Endothelial cell (in vitro differentiated cells): ENCODE measurements at regions not wholly inside any gene's neighbourhood (a gene's known extent, or its start where the extent isn't known, plus 50 kb on each side); places are given as distances from the start of the nearest gene placed in this dataset.

Experiments
- DNase-seq: peaks from one replicate; pipeline ENCODE4 v3.0.0; 2021; ENCODE audit warnings: low spot score
- H3K27ac Mint-ChIP-seq: one replicate; pipeline ENCODE4 v1.8.0; 2021; ENCODE audit warnings: mixed read lengths, inconsistent platforms; ENCODE audit not compliant: unreplicated experiment
- H3K27me3 Mint-ChIP-seq: one replicate; pipeline ENCODE4 v1.8.0; 2021; ENCODE audit warnings: mild to moderate bottlenecking, moderate library complexity, mixed read lengths, inconsistent platforms; ENCODE audit not compliant: unreplicated experiment
- H3K36me3 Mint-ChIP-seq: one replicate; pipeline ENCODE4 v1.8.0; 2021; ENCODE audit warnings: mild to moderate bottlenecking, low read depth, mixed read lengths, inconsistent platforms; ENCODE audit not compliant: unreplicated experiment
- H3K4me1 Mint-ChIP-seq: one replicate; pipeline ENCODE4 v1.8.0; 2021; ENCODE audit warnings: mild to moderate bottlenecking, mixed read lengths, inconsistent platforms; ENCODE audit not compliant: unreplicated experiment
- H3K4me3 Mint-ChIP-seq: one replicate; pipeline ENCODE4 v1.8.0; 2021; ENCODE audit warnings: mild to moderate bottlenecking, mixed read lengths, inconsistent platforms; ENCODE audit not compliant: unreplicated experiment
- H3K9me3 Mint-ChIP-seq: one replicate; pipeline ENCODE4 v1.8.0; 2021; ENCODE audit warnings: mixed read lengths, inconsistent platforms; ENCODE audit not compliant: unreplicated experiment
- CTCF ChIP-seq: fragments of 200-600 bp; sonication (generic); IDR thresholded peaks from one replicate; pipeline ENCODE4 v1.5.0; 2021; ENCODE audit warnings: antibody characterized with exemption; ENCODE audit not compliant: unreplicated experiment

GRCh38 chr22:22357024-22357883 lies 112.7 kb downstream of the VPREB1 start:
- peak; percentile 94 for DNase-seq
- Mint-ChIP-seq H3K36me3 (no peaks in the 10 kb centered on the region), H3K4me3 (no peak overlapping the region), H3K27ac (no peak overlapping the region), H3K9me3 (no peaks in the 10 kb centered on the region), H3K4me1 (peaks cover 3% of the 10 kb centered on the region), H3K27me3 (peaks cover 13% of the 10 kb centered on the region)
- TF ChIP-seq CTCF, result peak; percentile 77

- TF ChIP-seq CTCF, result no peak
- no peak for DNase-seq
- Mint-ChIP-seq H3K27me3 (peaks cover 8% of the 10 kb centered on the region), H3K4me1 (peaks cover 3% of the 10 kb centered on the region), H3K27ac (no peak overlapping the region), H3K36me3 (no peaks in the 10 kb centered on the region), H3K4me3 (no peak overlapping the region), H3K9me3 (no peaks in the 10 kb centered on the region)
These were observed 113.6 kb downstream of the VPREB1 start for GRCh38 chr22:22358152-22358551.

GRCh38 chr22:22358686-22359085 lies 114.1 kb downstream of the VPREB1 start:
- H3K36me3 Mint-ChIP-seq, result no peaks in the 10 kb centered on the region
- no peak overlapping the region for H3K4me3 Mint-ChIP-seq
- no peak for TF ChIP-seq CTCF
- H3K27ac Mint-ChIP-seq, result no peak overlapping the region
- H3K9me3 Mint-ChIP-seq, result no peaks in the 10 kb centered on the region
- peaks cover 7% of the 10 kb centered on the region for H3K27me3 Mint-ChIP-seq
- peaks cover 3% of the 10 kb centered on the region for H3K4me1 Mint-ChIP-seq
- no peak for DNase-seq

- Mint-ChIP-seq H3K4me3 (no peak overlapping the region), H3K36me3 (no peaks in the 10 kb centered on the region), H3K9me3 (no peaks in the 10 kb centered on the region), H3K27ac (no peak overlapping the region), H3K27me3 (peaks cover 7% of the 10 kb centered on the region), H3K4me1 (peaks cover 3% of the 10 kb centered on the region)
- no peak for DNase-seq
- TF ChIP-seq CTCF, result no peak
These were observed 114.9 kb downstream of the VPREB1 start for GRCh38 chr22:22359465-22359864.

GRCh38 chr22:22360014-22360413 lies 115.4 kb downstream of the VPREB1 start:
- no peaks in the 10 kb centered on the region for H3K9me3 Mint-ChIP-seq
- peaks cover 3% of the 10 kb centered on the region for H3K4me1 Mint-ChIP-seq
- no peak overlapping the region for H3K4me3 Mint-ChIP-seq
- H3K27me3 Mint-ChIP-seq, result peaks cover 5% of the 10 kb centered on the region
- DNase-seq, result no peak
- no peak overlapping the region for H3K27ac Mint-ChIP-seq
- no peaks in the 10 kb centered on the region for H3K36me3 Mint-ChIP-seq
- no peak for TF ChIP-seq CTCF
